IMR-90 (cell line): ENCODE measurements at regions not wholly inside any gene's neighbourhood (a gene's known extent, or its start where the extent isn't known, plus 50 kb on each side); places are given as distances from the start of the nearest gene placed in this dataset.

Experiments used
- ATAC-seq: fragments of 200-7000 bp; cut with Tn5 transposase; 2 replicates; pipeline ENCODE4 v1.9.1; 2020; ENCODE audit warnings: low read depth, mild to moderate bottlenecking, moderate library complexity
- BruUV-seq: library from RNA; stranded (reverse); fragments of 400-500 nt; replicated peaks from 2 replicates; lab custom pipeline; 2021; lab: Mats Ljungman, UMichigan
- CTCF ChIA-PET: fragments of 300-600 bp; formaldehyde crosslinking; extraction: SDS; loops from one replicate; lab custom pipeline; 2021; ENCODE audit warnings: antibody characterized with exemption; lab: Yijun Ruan, JAX
- POLR2A ChIA-PET: fragments of 300-600 bp; sonication (Branson Sonifier 250); formaldehyde crosslinking; loops from one replicate; lab custom pipeline; 2022; ENCODE audit warnings: antibody characterized with exemption; ENCODE audit not compliant: unreplicated experiment; lab: Charles Lee
- DNase-seq: peaks from one replicate; pipeline ENCODE4 v3.0.0; 2013
- H2AFZ ChIP-seq: replicated peaks from 2 replicates; pipeline ENCODE3; 2013; ENCODE audit warnings: low read length, mild to moderate bottlenecking; ENCODE audit not compliant: poor library complexity
- H2AK5ac ChIP-seq: 2 replicates; pipeline ENCODE4 v1.6.1; 2013; ENCODE audit warnings: low read depth, low read length, inconsistent platforms
- H2AK9ac ChIP-seq: replicated peaks from 2 replicates; pipeline ENCODE3; 2013; ENCODE audit warnings: mild to moderate bottlenecking, low read depth, low read length, moderate library complexity; ENCODE audit not compliant: poor library complexity
- H2BK120ac ChIP-seq: 2 replicates; pipeline ENCODE4 v1.6.1; 2013; ENCODE audit warnings: low read depth, low read length, inconsistent platforms
- H2BK15ac ChIP-seq: 3 replicates; pipeline ENCODE4 v1.6.1; 2013; ENCODE audit warnings: low read depth, low read length, inconsistent platforms
- H2BK20ac ChIP-seq: 2 replicates; pipeline ENCODE4 v1.6.1; 2013; ENCODE audit warnings: low read depth, mild to moderate bottlenecking, inconsistent platforms, low read length, moderate library complexity
- H2BK5ac ChIP-seq: 2 replicates; pipeline ENCODE4 v1.6.1; 2013; ENCODE audit warnings: mild to moderate bottlenecking, low read depth, low read length, inconsistent platforms; ENCODE audit not compliant: poor library complexity, severe bottlenecking
- H3K14ac ChIP-seq: replicated peaks from 2 replicates; pipeline ENCODE4 v1.6.1; 2013; ENCODE audit warnings: low read depth, low read length, inconsistent platforms
- H3K18ac ChIP-seq: 2 replicates; pipeline ENCODE4 v1.6.1; 2013; ENCODE audit warnings: low read depth, low read length, control low read depth
- H3K23ac ChIP-seq: 2 replicates; pipeline ENCODE4 v1.6.1; 2013; ENCODE audit warnings: low read depth, low read length, inconsistent platforms
- H3K27ac ChIP-seq: 2 replicates; pipeline ENCODE4 v1.5.1; 2013; ENCODE audit warnings: mild to moderate bottlenecking, control low read depth, low read length; ENCODE audit not compliant: insufficient read depth
- H3K27me3 ChIP-seq: 2 replicates; pipeline ENCODE4 v1.6.1; 2013; ENCODE audit warnings: low read length; ENCODE audit not compliant: control insufficient read depth, insufficient read depth
- H3K36me3 ChIP-seq: 2 replicates; pipeline ENCODE4 v1.6.1; 2013; ENCODE audit warnings: low read length, mixed read lengths; ENCODE audit not compliant: control insufficient read depth, insufficient read depth
- H3K4ac ChIP-seq: 2 replicates; pipeline ENCODE4 v1.6.1; 2013; ENCODE audit warnings: low read depth, low read length, inconsistent platforms
- H3K4me1 ChIP-seq: 2 replicates; pipeline ENCODE4 v1.6.1; 2013; ENCODE audit warnings: low read length, mixed read lengths; ENCODE audit not compliant: control insufficient read depth, insufficient read depth
- H3K4me2 ChIP-seq: 2 replicates; pipeline ENCODE4 v1.6.1; 2013; ENCODE audit warnings: low read depth, mild to moderate bottlenecking, control low read depth, low read length, moderate library complexity
- H3K4me3 ChIP-seq: 2 replicates; pipeline ENCODE4 v1.5.1; 2013; ENCODE audit warnings: low read depth, mild to moderate bottlenecking, control low read depth, low read length, moderate library complexity; ENCODE audit not compliant: insufficient read depth
- H3K56ac ChIP-seq: 2 replicates; pipeline ENCODE4 v1.6.1; 2013; ENCODE audit warnings: low read length, inconsistent platforms; ENCODE audit not compliant: insufficient read depth; ENCODE audit errors: extremely low read depth
- H3K79me1 ChIP-seq, 2 experiments: 2 replicates each; pipeline ENCODE4 v1.6.1; 2013; ENCODE audit warnings: low read length in 2 of 2, inconsistent platforms in 1 of 2, low read depth in 1 of 2
- H3K9ac ChIP-seq: 2 replicates; pipeline ENCODE4 v1.6.1; 2013; ENCODE audit warnings: low read depth, low read length, control low read depth
- H3K9me1 ChIP-seq: 2 replicates; pipeline ENCODE4 v1.6.1; 2013; ENCODE audit warnings: low read length, inconsistent platforms; ENCODE audit not compliant: insufficient read depth
- H3K9me3 ChIP-seq: 2 replicates; pipeline ENCODE4 v1.6.1; 2013; ENCODE audit warnings: low read length; ENCODE audit not compliant: control insufficient read depth, insufficient read depth
- H4K20me1 ChIP-seq: 2 replicates; pipeline ENCODE4 v1.6.1; 2013; ENCODE audit warnings: low read length, inconsistent platforms; ENCODE audit not compliant: insufficient read depth
- H4K5ac ChIP-seq: 2 replicates; pipeline ENCODE4 v1.6.1; 2013; ENCODE audit warnings: mild to moderate bottlenecking, low read depth, low read length, control low read depth
- H4K8ac ChIP-seq, 2 experiments: 2 replicates each; pipeline ENCODE4 v1.6.1; 2013; ENCODE audit warnings: low read depth in 2 of 2, low read length in 2 of 2, control low read depth in 1 of 2, inconsistent platforms in 1 of 2
- H4K91ac ChIP-seq: 2 replicates; pipeline ENCODE4 v1.6.1; 2013; ENCODE audit warnings: low read depth, low read length, inconsistent platforms; ENCODE audit not compliant: insufficient read depth
- CTCF ChIP-seq: conservative IDR thresholded peaks from 2 replicates; pipeline ENCODE4 v1.5.1; 2012; ENCODE audit warnings: mild to moderate bottlenecking, low read depth, low read length, improper control_type of control experiment
- MAZ ChIP-seq: IDR thresholded peaks from 2 replicates; pipeline ENCODE4 v1.6.1; 2012; ENCODE audit warnings: low read depth, mild to moderate bottlenecking, low read length, improper control_type of control experiment, moderate library complexity, borderline replicate concordance
- MXI1 ChIP-seq: IDR thresholded peaks from 2 replicates; pipeline ENCODE4 v1.6.1; 2012; ENCODE audit warnings: low read depth, mild to moderate bottlenecking, low read length, moderate library complexity, borderline replicate concordance
- POLR2A ChIP-seq: IDR thresholded peaks from 2 replicates; pipeline ENCODE4 v1.6.1; 2012; ENCODE audit warnings: mild to moderate bottlenecking, low read depth, low read length
- RCOR1 ChIP-seq: IDR thresholded peaks from 2 replicates; pipeline ENCODE4 v1.6.1; 2012; ENCODE audit warnings: mild to moderate bottlenecking, low read length, improper control_type of control experiment; ENCODE audit not compliant: insufficient replicate concordance
- USF2 ChIP-seq: fragments of 150-350 bp; IDR thresholded peaks from 2 replicates; pipeline ENCODE4 v1.6.1; 2017; ENCODE audit warnings: mild to moderate bottlenecking, antibody characterized with exemption, low read length, low read depth
- WGBS, 2 experiments: methylation state at CpG; one replicate each; pipeline versions ENCODE4 v1.1.5 to v1.1.7; 2013; ENCODE audit warnings: missing lambda C conversion rate in 2 of 2; ENCODE audit not compliant: insufficient read length in 1 of 2; ENCODE audit errors: extremely low coverage in 2 of 2; 5-methylcytosine and 5-hydroxymethylcytosine counted together
- dilution Hi-C: fragments of 300-500 bp; cut with HindIII; formaldehyde crosslinking; loops from one replicate; pipeline ENCODE4 v1.14.3; 2018; ENCODE audit warnings: low sequenced_read_pairs; ENCODE audit not compliant: unreplicated experiment
- in situ Hi-C: fragments of 300-500 bp; cut with MboI; formaldehyde crosslinking; loops from 3 replicates; pipeline ENCODE4 v1.14.3; 2019; ENCODE audit warnings: low sequenced_read_pairs, inconsistent platforms, mixed read lengths
- intact Hi-C: fragments of 100-400 bp; cut with micrococcal nuclease; formaldehyde crosslinking; loops from 2 replicates; pipeline ENCODE4 v1.10.0; 2022

DNA sequence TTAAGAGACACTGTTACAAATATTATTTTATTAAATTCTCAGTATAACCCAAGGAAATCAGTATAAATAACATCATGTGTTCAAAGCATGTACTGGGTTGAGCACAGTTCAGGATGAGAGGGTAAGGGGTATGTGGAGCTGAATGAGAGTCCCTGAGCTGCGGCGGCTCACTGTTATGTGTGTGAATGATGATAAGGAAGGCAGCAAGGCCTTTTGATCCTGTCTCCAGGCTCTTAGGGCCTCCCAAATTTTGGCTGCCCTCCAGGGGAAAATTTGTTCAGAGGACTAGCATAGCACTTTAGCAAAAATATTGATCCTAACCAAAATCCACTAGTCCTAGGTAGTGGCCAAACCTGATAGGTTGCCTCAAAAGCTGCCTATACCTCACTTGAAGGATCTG, 86.1 kb upstream of the SPON1 start:
- dilution Hi-C loops = no loop called here
- Histone ChIP-seq H3K4me2 (no peak overlapping the region), H2AK9ac (no peak overlapping the region), H3K27me3 (peaks cover 3% of the 10 kb centered on the region), H3K4me3 (no peak overlapping the region), H2AK5ac (no peak overlapping the region), H3K23ac (no peak overlapping the region), H3K9ac (no peak overlapping the region), H2AFZ (no peak overlapping the region), H3K4ac (no peak overlapping the region), H3K9me1 (no peaks in the 10 kb centered on the region; the same call in 1 of the 2 replicates), H2BK5ac (no peak overlapping the region), H3K79me1 (no peaks in the 10 kb centered on the region), H3K27ac (no peak overlapping the region), H2BK120ac (no peak overlapping the region), H3K18ac (no peak overlapping the region), H4K91ac (no peak overlapping the region), H3K56ac (no peak overlapping the region), H3K14ac (no peak overlapping the region), H4K5ac (no peak overlapping the region), H2BK20ac (no peak overlapping the region), H3K9me3 (no peaks in the 10 kb centered on the region), H2BK15ac (no peak overlapping the region), H3K36me3 (no peaks in the 10 kb centered on the region), H4K8ac (no peak overlapping the region), H4K20me1 (no peaks in the 10 kb centered on the region), H3K4me1 (no peaks in the 10 kb centered on the region)
- intact Hi-C loops = no loop called here
- BruUV-seq = no TSS peak
- no peak for ATAC-seq
- ChIA-PET CTCF (no interaction called here), POLR2A (no interaction called here)
- no peak for DNase-seq
- WGBS, 2 experiments = no CpG with 5 or more reads among the region's 2 CpGs
- no peak for TF ChIP-seq CTCF
- no peak for TF ChIP-seq MXI1
- TF ChIP-seq RCOR1 = no peak
- no peak for TF ChIP-seq USF2
- no peak for TF ChIP-seq MAZ
- no peak for TF ChIP-seq POLR2A
- in situ Hi-C loops = no loop called here
